ENCODE measurements at regions not wholly inside any gene's neighbourhood (a gene's known extent, or its start where the extent isn't known, plus 50 kb on each side); places are given as distances from the start of the nearest gene placed in this dataset.
A peak's percentile ranks its signal among the peaks of the same experiment; 100 is the strongest.

DNA sequence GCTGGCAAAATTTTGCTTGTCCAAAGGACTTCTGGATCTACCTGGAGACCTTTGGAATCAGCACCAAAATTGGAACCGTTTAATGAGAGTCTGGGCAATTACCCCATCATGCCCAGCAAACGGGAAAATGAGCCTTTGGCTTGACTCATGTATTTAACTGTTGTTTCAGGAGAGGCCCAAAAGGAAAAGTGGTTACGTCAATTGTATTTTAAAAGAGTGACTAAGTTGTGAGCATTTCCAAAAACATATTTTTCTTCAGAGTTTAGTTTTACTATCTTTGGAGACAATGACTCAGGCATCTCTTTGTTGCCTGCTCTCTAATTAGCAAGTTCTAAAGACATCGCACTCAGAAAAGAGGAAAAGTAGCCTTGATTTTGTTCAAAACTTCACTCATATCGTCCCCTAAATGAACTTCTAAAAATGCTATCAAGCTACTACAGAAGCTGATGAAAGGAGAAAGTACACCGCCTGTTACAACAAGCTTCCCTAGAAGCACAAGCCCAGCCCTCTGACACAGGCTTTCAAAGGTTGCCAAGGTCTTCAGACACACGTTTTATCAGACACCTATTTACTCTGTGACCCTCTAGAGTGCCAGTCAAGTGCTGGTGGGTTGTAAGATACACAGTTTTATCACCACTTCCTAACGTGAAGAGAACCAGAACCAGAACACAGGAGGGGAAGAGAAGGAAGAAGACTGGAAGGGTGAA lies 146.2 kb downstream of the TBX18 start (continued):
- TF ChIP-seq EP300 (IDR thresholded peaks at IDR 0.05; ENCODE audit: borderline replicate concordance in 1 of 2, low read depth in 1 of 2, low read length in 1 of 2) (peak in 1 of 2 experiments; percentile 89; a peak in 2 of 4 replicates), FOXM1 (IDR thresholded peaks at IDR 0.05; ENCODE audit: low read depth) (no peak), MEF2A (IDR thresholded peaks at IDR 0.05; ENCODE audit: borderline replicate concordance, low read depth) (peak; percentile 96), EZH2phosphoT487 (IDR thresholded peaks at IDR 0.05; ENCODE audit: borderline replicate concordance, low read depth) (no peak), YY1 (IDR thresholded peaks at IDR 0.05; ENCODE audit: low read depth) (0 out of 2 replicates have a peak, but pooled peaks have one; percentile 16), SIN3A (IDR thresholded peaks at IDR 0.05; ENCODE audit: borderline replicate concordance, low read depth, low read length) (no peak)
- TF ChIP-seq, protein P1, sequence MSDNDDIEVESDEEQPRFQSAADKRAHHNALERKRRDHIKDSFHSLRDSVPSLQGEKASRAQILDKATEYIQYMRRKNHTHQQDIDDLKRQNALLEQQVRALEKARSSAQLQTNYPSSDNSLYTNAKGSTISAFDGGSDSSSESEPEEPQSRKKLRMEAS (IDR thresholded peaks at IDR 0.05; ENCODE audit: low read depth) = peak; percentile 53; the same call in 1 of the 2 replicates
- TF ChIP-seq, protein P2, sequence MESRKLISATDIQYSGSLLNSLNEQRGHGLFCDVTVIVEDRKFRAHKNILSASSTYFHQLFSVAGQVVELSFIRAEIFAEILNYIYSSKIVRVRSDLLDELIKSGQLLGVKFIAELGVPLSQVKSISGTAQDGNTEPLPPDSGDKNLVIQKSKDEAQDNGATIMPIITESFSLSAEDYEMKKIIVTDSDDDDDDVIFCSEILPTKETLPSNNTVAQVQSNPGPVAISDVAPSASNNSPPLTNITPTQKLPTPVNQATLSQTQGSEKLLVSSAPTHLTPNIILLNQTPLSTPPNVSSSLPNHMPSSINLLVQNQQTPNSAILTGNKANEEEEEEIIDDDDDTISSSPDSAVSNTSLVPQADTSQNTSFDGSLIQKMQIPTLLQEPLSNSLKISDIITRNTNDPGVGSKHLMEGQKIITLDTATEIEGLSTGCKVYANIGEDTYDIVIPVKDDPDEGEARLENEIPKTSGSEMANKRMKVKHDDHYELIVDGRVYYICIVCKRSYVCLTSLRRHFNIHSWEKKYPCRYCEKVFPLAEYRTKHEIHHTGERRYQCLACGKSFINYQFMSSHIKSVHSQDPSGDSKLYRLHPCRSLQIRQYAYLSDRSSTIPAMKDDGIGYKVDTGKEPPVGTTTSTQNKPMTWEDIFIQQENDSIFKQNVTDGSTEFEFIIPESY (IDR thresholded peaks at IDR 0.05; ENCODE audit: borderline replicate concordance, low read depth) = no peak

DNA sequence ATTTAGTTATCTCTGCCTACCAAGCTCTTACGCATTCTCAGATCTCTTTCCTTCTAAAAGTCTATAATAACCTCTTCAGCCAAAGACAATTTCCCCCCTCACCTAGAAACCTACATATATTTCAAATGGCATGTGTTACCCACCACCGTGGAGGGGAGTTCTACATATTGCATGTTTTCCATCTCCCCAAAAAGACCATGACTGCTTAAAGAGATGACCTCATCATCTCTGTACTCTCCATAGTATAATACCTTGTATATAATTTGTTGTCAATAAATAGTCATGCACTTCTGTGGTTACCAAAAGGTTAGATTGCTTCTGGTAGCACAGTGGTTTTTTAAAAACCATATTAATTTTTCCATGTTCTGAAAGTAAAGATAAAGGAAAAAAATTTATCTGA lies 148.4 kb downstream of the TBX18 start:
- Histone ChIP-seq H3K9me3 (no peaks in the 10 kb centered on the region), H3K9me2 (no peaks in the 10 kb centered on the region), H3K27me3 (ENCODE audit: insufficient read depth) (no peaks in the 10 kb centered on the region), H3K4me1 (ENCODE audit: control insufficient read depth in 1 of 2, insufficient read depth in 2 of 2, low read depth in 1 of 2, low read length in 1 of 2) (peaks cover 0 to 10% of the 10 kb centered on the region in 2 experiments; a peak in 1 of 4 replicates), H2AFZ (ENCODE audit: low read depth) (no peak overlapping the region), H3K9ac (no peak overlapping the region), H3K79me2 (ENCODE audit: insufficient read depth) (no peaks in the 10 kb centered on the region), H4K20me1 (ENCODE audit: insufficient read depth) (no peaks in the 10 kb centered on the region), H3F3A (replicated peaks; ENCODE audit: insufficient read depth) (peaks cover 18% of the 10 kb centered on the region), H3K27ac (ENCODE audit: low read depth in 2 of 2, low read length in 1 of 2) (no peak overlapping the region), H3K4me3 (ENCODE audit: low read depth in 2 of 2, low read length in 1 of 2) (no peak overlapping the region), H3K4me2 (no peak overlapping the region), H3K36me3 (replicated peaks in 1 of 2; ENCODE audit: control insufficient read depth in 1 of 2, insufficient read depth in 2 of 2, low read length in 1 of 2) (no peaks in the 10 kb centered on the region)
- POLR2A ChIA-PET = no interaction called here
- CTCF ChIA-PET = interaction anchor here (1.0 kb wide), 1 partner anchor 271 kb away, joined by 3 read pairs; no protein-coding TSS in a partner anchor
- TF ChIP-seq, protein P1 (IDR thresholded peaks at IDR 0.05; ENCODE audit: low read depth) = no peak
- TF ChIP-seq, protein P3, sequence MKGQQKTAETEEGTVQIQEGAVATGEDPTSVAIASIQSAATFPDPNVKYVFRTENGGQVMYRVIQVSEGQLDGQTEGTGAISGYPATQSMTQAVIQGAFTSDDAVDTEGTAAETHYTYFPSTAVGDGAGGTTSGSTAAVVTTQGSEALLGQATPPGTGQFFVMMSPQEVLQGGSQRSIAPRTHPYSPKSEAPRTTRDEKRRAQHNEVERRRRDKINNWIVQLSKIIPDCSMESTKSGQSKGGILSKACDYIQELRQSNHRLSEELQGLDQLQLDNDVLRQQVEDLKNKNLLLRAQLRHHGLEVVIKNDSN (IDR thresholded peaks at IDR 0.05; ENCODE audit: borderline replicate concordance, low read depth) = no peak
- TF ChIP-seq TAF1 (IDR thresholded peaks at IDR 0.05; ENCODE audit: borderline replicate concordance, low read depth, low read length) (no peak), TCF12 (IDR thresholded peaks at IDR 0.05) (no peak), RCOR1 (IDR thresholded peaks at IDR 0.05; ENCODE audit: low read length) (no peak), CHD2 (IDR thresholded peaks at IDR 0.05; ENCODE audit: low read length, partially characterized antibody) (no peak), RXRA (IDR thresholded peaks at IDR 0.05; ENCODE audit: borderline replicate concordance, low read depth) (no peak), GABPA (IDR thresholded peaks at IDR 0.05; ENCODE audit: low read depth) (no peak), MXI1 (IDR thresholded peaks at IDR 0.05; ENCODE audit: low read depth, low read length) (no peak), POLR2AphosphoS5 (IDR thresholded peaks at IDR 0.05; ENCODE audit: low read depth, low read length) (no peak)
- TF ChIP-seq, protein P4, sequence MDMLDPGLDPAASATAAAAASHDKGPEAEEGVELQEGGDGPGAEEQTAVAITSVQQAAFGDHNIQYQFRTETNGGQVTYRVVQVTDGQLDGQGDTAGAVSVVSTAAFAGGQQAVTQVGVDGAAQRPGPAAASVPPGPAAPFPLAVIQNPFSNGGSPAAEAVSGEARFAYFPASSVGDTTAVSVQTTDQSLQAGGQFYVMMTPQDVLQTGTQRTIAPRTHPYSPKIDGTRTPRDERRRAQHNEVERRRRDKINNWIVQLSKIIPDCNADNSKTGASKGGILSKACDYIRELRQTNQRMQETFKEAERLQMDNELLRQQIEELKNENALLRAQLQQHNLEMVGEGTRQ (IDR thresholded peaks at IDR 0.05; ENCODE audit: borderline replicate concordance, low read depth, low read length) = no peak
- TF ChIP-seq, protein P5, sequence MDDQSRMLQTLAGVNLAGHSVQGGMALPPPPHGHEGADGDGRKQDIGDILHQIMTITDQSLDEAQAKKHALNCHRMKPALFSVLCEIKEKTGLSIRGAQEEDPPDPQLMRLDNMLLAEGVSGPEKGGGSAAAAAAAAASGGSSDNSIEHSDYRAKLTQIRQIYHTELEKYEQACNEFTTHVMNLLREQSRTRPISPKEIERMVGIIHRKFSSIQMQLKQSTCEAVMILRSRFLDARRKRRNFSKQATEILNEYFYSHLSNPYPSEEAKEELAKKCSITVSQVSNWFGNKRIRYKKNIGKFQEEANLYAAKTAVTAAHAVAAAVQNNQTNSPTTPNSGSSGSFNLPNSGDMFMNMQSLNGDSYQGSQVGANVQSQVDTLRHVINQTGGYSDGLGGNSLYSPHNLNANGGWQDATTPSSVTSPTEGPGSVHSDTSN (IDR thresholded peaks at IDR 0.05) = no peak
- no peak for DNase-seq
- 71% methylated on average over 2 of the region's 2 CpGs for WGBS (ENCODE audit: low lambda C conversion rate)
